ENCODE measurements at regions not wholly inside any gene's neighbourhood (a gene's known extent, or its start where the extent isn't known, plus 50 kb on each side); places are given as distances from the start of the nearest gene placed in this dataset.

- no peak for TF ChIP-seq CTCF (conservative IDR thresholded peaks at IDR 0.05; ENCODE audit: low read depth, low read length)
- no peak for TF ChIP-seq EZH2 (IDR thresholded peaks at IDR 0.05; ENCODE audit: low read length, unreplicated experiment)
Measured at GRCh38 chr10:78504181-78504580, 470.5 kb downstream of the RPS24 start.

Measured in PC-3 (cell line).